T-helper 1 cell treated with Interleukin-12 subunit alpha and Interleukin-12 subunit beta and Interleukin-4 antibody, amounts not matched to agents 30 μg/mL and 1 μg/mL, for 36 hours (primary cell): ENCODE measurements at regions not wholly inside any gene's neighbourhood (a gene's known extent, or its start where the extent isn't known, plus 50 kb on each side); places are given as distances from the start of the nearest gene placed in this dataset.
"Not testable (repeated sequence)": the region's sequence is repeated elsewhere in the genome, so short reads cannot be mapped to it uniquely, and the experiment has no call there.

Experiments
- H3K27ac Mint-ChIP-seq: one replicate; pipeline ENCODE4 v1.8.0; 2021; ENCODE audit warnings: mild to moderate bottlenecking, mixed read lengths
- H3K27me3 Mint-ChIP-seq: one replicate; pipeline ENCODE4 v1.8.0; 2021; ENCODE audit warnings: low read depth, mixed read lengths
- H3K36me3 Mint-ChIP-seq: one replicate; pipeline ENCODE4 v1.8.0; 2021; ENCODE audit warnings: low read depth, mixed read lengths
- H3K4me1 Mint-ChIP-seq: one replicate; pipeline ENCODE4 v1.8.0; 2021; ENCODE audit warnings: low read depth, mixed read lengths
- H3K4me3 Mint-ChIP-seq: one replicate; pipeline ENCODE4 v1.8.0; 2021; ENCODE audit warnings: mild to moderate bottlenecking, moderate library complexity, mixed read lengths
- H3K9me3 Mint-ChIP-seq: one replicate; pipeline ENCODE4 v1.8.0; 2021; ENCODE audit warnings: mixed read lengths

GRCh38 chr1:10908266-10908665 is 104.2 kb upstream of the TARDBP start:
- Mint-ChIP-seq H3K4me3 (no peak overlapping the region), H3K9me3 (no peaks in the 10 kb centered on the region), H3K4me1 (peaks cover 2% of the 10 kb centered on the region), H3K27me3 (peaks cover 10% of the 10 kb centered on the region), H3K27ac (no peak overlapping the region), H3K36me3 (no peaks in the 10 kb centered on the region)

- H3K4me3 Mint-ChIP-seq = no peak overlapping the region
- H3K27me3 Mint-ChIP-seq = peaks cover 10% of the 10 kb centered on the region
These were observed 102.5 kb upstream of the TARDBP start for GRCh38 chr1:10909697-10910680.

DNA sequence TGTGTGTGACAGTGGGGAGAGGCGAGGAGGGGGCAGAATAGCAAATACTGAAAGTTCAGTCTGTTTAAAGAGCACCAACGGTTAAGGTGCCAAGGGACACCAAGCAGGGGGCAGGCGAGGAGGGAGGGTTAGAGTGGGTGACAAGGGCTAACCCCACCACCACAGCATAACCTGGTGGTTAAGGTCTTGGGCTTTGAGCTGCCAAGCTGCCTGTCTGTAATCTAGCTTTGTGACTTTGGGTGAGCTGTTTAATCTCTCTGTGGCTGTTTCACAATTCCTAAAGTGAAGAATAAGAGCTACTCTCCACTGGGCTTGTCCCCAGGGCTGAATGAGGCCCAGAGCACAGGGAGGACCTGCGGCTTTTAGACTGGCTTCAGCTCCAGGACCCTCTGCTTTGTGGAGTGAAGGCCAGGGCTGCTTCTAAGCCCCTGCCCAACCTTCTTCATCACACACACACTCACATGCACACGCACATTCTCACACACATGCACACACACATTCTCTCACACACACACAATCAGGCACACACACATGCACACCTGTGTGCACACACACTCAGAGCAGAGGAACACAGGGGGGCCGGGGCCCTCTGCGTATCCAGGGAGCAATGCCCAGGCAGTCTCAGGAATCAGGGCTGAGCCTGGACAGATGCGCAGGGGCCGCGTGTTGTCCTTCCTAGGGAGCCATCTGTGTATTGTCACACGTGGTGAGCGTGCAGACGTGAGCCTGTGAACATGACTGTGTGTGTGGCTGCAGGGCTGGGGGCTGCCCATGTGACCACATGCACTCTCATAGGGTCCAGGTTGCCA is 101.6 kb upstream of the TARDBP start:
- no peak overlapping the region for H3K4me3 Mint-ChIP-seq
- H3K9me3 Mint-ChIP-seq = no peaks in the 10 kb centered on the region
- H3K4me1 Mint-ChIP-seq = no peaks in the 10 kb centered on the region
- H3K27ac Mint-ChIP-seq = no peak overlapping the region
- H3K27me3 Mint-ChIP-seq = peaks cover 10% of the 10 kb centered on the region
- H3K36me3 Mint-ChIP-seq = no peaks in the 10 kb centered on the region

More at GRCh38 chr1:10909697-10910680, 102.5 kb upstream of the TARDBP start:
- Mint-ChIP-seq H3K27ac (no peak overlapping the region), H3K36me3 (no peaks in the 10 kb centered on the region), H3K9me3 (no peaks in the 10 kb centered on the region), H3K4me1 (peaks cover 1% of the 10 kb centered on the region)

- Mint-ChIP-seq H3K27ac (no peak overlapping the region), H3K4me3 (no peak overlapping the region), H3K4me1 (no peaks in the 10 kb centered on the region), H3K36me3 (no peaks in the 10 kb centered on the region), H3K9me3 (no peaks in the 10 kb centered on the region), H3K27me3 (peaks cover 12% of the 10 kb centered on the region)
These were observed 100.8 kb upstream of the TARDBP start for GRCh38 chr1:10911490-10912166.

- Mint-ChIP-seq H3K4me3 (no peak overlapping the region), H3K27ac (no peak overlapping the region), H3K27me3 (peaks cover 15% of the 10 kb centered on the region), H3K4me1 (peaks cover under 1% of the 10 kb centered on the region), H3K36me3 (no peaks in the 10 kb centered on the region), H3K9me3 (no peaks in the 10 kb centered on the region)
These were observed 100.0 kb upstream of the TARDBP start for GRCh38 chr1:10912441-10912840.

GRCh38 chr1:10914056-10914455 is 98.4 kb upstream of the TARDBP start:
- Mint-ChIP-seq H3K27me3 (peaks cover 27% of the 10 kb centered on the region), H3K4me3 (no peak overlapping the region), H3K36me3 (no peaks in the 10 kb centered on the region), H3K9me3 (no peaks in the 10 kb centered on the region), H3K27ac (no peak overlapping the region), H3K4me1 (peaks cover 12% of the 10 kb centered on the region)

GRCh38 chr1:10915594-10915993 is 96.9 kb upstream of the TARDBP start:
- Mint-ChIP-seq H3K9me3 (no peaks in the 10 kb centered on the region), H3K4me3 (no peak overlapping the region), H3K36me3 (no peaks in the 10 kb centered on the region), H3K4me1 (peaks cover 12% of the 10 kb centered on the region), H3K27ac (no peak overlapping the region), H3K27me3 (peaks cover 27% of the 10 kb centered on the region)

- H3K36me3 Mint-ChIP-seq = no peaks in the 10 kb centered on the region
- peak overlapping the region; percentile 20 for H3K27ac Mint-ChIP-seq
- H3K27me3 Mint-ChIP-seq = peaks cover 26% of the 10 kb centered on the region
- no peaks in the 10 kb centered on the region for H3K9me3 Mint-ChIP-seq
- no peak overlapping the region for H3K4me3 Mint-ChIP-seq
- peaks cover 12% of the 10 kb centered on the region for H3K4me1 Mint-ChIP-seq
These were observed 96.1 kb upstream of the TARDBP start for GRCh38 chr1:10916311-10916710.

DNA sequence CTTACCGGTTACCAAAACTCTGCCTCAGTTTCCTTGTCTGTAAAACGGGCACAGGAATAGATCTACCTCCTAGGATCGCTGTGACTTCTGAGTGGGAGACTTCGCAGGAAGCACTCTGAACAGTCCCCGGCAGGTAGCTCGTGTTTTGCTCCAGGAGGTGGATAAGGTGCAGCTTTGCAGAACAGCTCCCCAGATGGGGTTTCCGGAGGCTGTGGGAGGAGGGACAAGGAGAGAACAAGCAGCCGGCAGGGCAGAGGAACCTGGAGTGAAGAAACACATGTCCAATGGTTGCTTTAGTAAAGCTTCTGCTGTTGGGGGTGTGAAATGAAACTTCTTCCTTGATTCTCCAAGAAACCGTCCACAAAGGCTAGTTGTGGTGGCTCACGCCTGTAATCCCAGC is 95.5 kb upstream of the TARDBP start:
- H3K4me1 Mint-ChIP-seq = peaks cover 12% of the 10 kb centered on the region
- no peaks in the 10 kb centered on the region for H3K9me3 Mint-ChIP-seq
- H3K36me3 Mint-ChIP-seq = no peaks in the 10 kb centered on the region
- H3K4me3 Mint-ChIP-seq = no peak overlapping the region
- H3K27ac Mint-ChIP-seq = no peak overlapping the region
- peaks cover 29% of the 10 kb centered on the region for H3K27me3 Mint-ChIP-seq

GRCh38 chr1:10917513-10918454 is 94.7 kb upstream of the TARDBP start:
- no peak overlapping the region for H3K4me3 Mint-ChIP-seq
- H3K27me3 Mint-ChIP-seq = peaks cover 29% of the 10 kb centered on the region

GRCh38 chr1:10918531-10918930 is 93.9 kb upstream of the TARDBP start:
- H3K36me3 Mint-ChIP-seq = no peaks in the 10 kb centered on the region
- H3K27ac Mint-ChIP-seq = no peak overlapping the region
- no peaks in the 10 kb centered on the region for H3K9me3 Mint-ChIP-seq
- H3K4me3 Mint-ChIP-seq = no peak overlapping the region
- H3K27me3 Mint-ChIP-seq = peaks cover 29% of the 10 kb centered on the region
- peaks cover 12% of the 10 kb centered on the region for H3K4me1 Mint-ChIP-seq

More at GRCh38 chr1:10917513-10918454, 94.7 kb upstream of the TARDBP start:
- no peaks in the 10 kb centered on the region for H3K9me3 Mint-ChIP-seq
- H3K36me3 Mint-ChIP-seq = no peaks in the 10 kb centered on the region
- H3K4me1 Mint-ChIP-seq = peaks cover 12% of the 10 kb centered on the region
- H3K27ac Mint-ChIP-seq = no peak overlapping the region

GRCh38 chr1:10920063-10920626 is 92.3 kb upstream of the TARDBP start:
- Mint-ChIP-seq H3K9me3 (no peaks in the 10 kb centered on the region), H3K27me3 (peaks cover 33% of the 10 kb centered on the region), H3K4me3 (no peak overlapping the region), H3K27ac (no peak overlapping the region), H3K36me3 (no peaks in the 10 kb centered on the region), H3K4me1 (peaks cover 12% of the 10 kb centered on the region)

- H3K9me3 Mint-ChIP-seq, H3K27ac Mint-ChIP-seq, H3K36me3 Mint-ChIP-seq, H3K4me3 Mint-ChIP-seq: not testable (repeated sequence)
- Mint-ChIP-seq H3K27me3 (peaks cover 31% of the 10 kb centered on the region), H3K4me1 (peaks cover 10% of the 10 kb centered on the region)
These were observed 90.0 kb upstream of the TARDBP start for GRCh38 chr1:10922315-10923060.
